Natural killer cell (primary cell): ENCODE measurements at regions not wholly inside any gene's neighbourhood (a gene's known extent, or its start where the extent isn't known, plus 50 kb on each side); places are given as distances from the start of the nearest gene placed in this dataset.
"Not testable (repeated sequence)": the region's sequence is repeated elsewhere in the genome, so short reads cannot be mapped to it uniquely, and the experiment has no call there.

ENCODE experiments used
- ATAC-seq, 3 donors: fragments of 150-1000 bp in 2 of 3; fragments of 200-7000 bp in 1 of 3; cut with Tn5 transposase; 1 replicate in 1 of 3; 2 replicates in 2 of 3; pipeline ENCODE4 v1.10.0; 2021; ENCODE audit warnings: mild to moderate bottlenecking in 2 of 3, moderate library complexity in 2 of 3
- DNase-seq, 2 donors: peaks; one replicate each; pipeline versions ENCODE4 v3.0.0 to v3.0.0-alpha.2; 2013 to 2021; ENCODE audit warnings: mixed read lengths in 1 of 2
- H3K27ac ChIP-seq: one replicate; pipeline ENCODE4 v1.5.1; 2013; ENCODE audit warnings: mild to moderate bottlenecking, low read length
- H3K27me3 ChIP-seq: one replicate; pipeline ENCODE4 v1.6.1; 2013; ENCODE audit warnings: low read length; ENCODE audit not compliant: control insufficient read depth, insufficient read depth
- H3K36me3 ChIP-seq: one replicate; pipeline ENCODE4 v1.6.1; 2013; ENCODE audit warnings: low read length; ENCODE audit not compliant: control insufficient read depth, insufficient read depth
- H3K4me1 ChIP-seq: one replicate; pipeline ENCODE4 v1.6.1; 2013; ENCODE audit warnings: low read length; ENCODE audit not compliant: control insufficient read depth, insufficient read depth
- H3K4me3 ChIP-seq: one replicate; pipeline ENCODE4 v1.5.1; 2013; ENCODE audit warnings: low read length
- H3K9me3 ChIP-seq: one replicate; pipeline ENCODE4 v1.6.1; 2013; ENCODE audit warnings: low read length; ENCODE audit not compliant: control insufficient read depth, insufficient read depth
- H3K27ac Mint-ChIP-seq, 2 donors: one replicate each; pipeline ENCODE4 v1.8.0; 2022; ENCODE audit warnings: mild to moderate bottlenecking in 2 of 2, mixed read lengths in 2 of 2, moderate library complexity in 1 of 2
- H3K27me3 Mint-ChIP-seq, 2 donors: one replicate each; pipeline ENCODE4 v1.8.0; 2022; ENCODE audit warnings: low read depth in 2 of 2, mixed read lengths in 2 of 2
- H3K36me3 Mint-ChIP-seq: one replicate; pipeline ENCODE4 v1.8.0; 2022; ENCODE audit warnings: mixed read lengths
- H3K4me1 Mint-ChIP-seq, 2 donors: one replicate each; pipeline ENCODE4 v1.8.0; 2022; ENCODE audit warnings: mixed read lengths in 2 of 2
- H3K4me3 Mint-ChIP-seq: one replicate; pipeline ENCODE4 v1.8.0; 2022; ENCODE audit warnings: mild to moderate bottlenecking, moderate library complexity, mixed read lengths
- H3K9me3 Mint-ChIP-seq, 2 donors: one replicate each; pipeline ENCODE4 v1.8.0; 2022; ENCODE audit warnings: mixed read lengths in 2 of 2
- CTCF ChIP-seq: fragments of 200-600 bp; IDR thresholded peaks from one replicate; pipeline ENCODE4 v1.8.0; 2022; ENCODE audit warnings: antibody characterized with exemption
- WGBS: methylation state at CpG from one replicate; pipeline ENCODE4 v1.1.7; 2013; ENCODE audit warnings: missing lambda C conversion rate; ENCODE audit not compliant: insufficient coverage; 5-methylcytosine and 5-hydroxymethylcytosine counted together
- intact Hi-C: fragments of 100-400 bp; cut with micrococcal nuclease; formaldehyde crosslinking; loops from one replicate; pipeline ENCODE4 v1.14.2; 2022

GRCh38 chr9:103601287-103601686, 492.8 kb upstream of the SMC2 start:
- H3K4me1 Mint-ChIP-seq = no peaks in the 10 kb centered on the region
- intact Hi-C loops = no loop called here
- WGBS = 83% methylated on average over 1 of the region's 1 CpG

GRCh38 chr9:103611950-103612349, 482.2 kb upstream of the SMC2 start:
- intact Hi-C loops, H3K27ac ChIP-seq, H3K4me3 ChIP-seq, H3K4me1 Mint-ChIP-seq, H3K9me3 ChIP-seq, H3K36me3 Mint-ChIP-seq, H3K36me3 ChIP-seq, H3K4me1 ChIP-seq, H3K4me3 Mint-ChIP-seq, ATAC-seq, H3K27me3 ChIP-seq, H3K27ac Mint-ChIP-seq, DNase-seq, H3K27me3 Mint-ChIP-seq: not testable (repeated sequence)
- peaks cover 7 to 15% of the 10 kb centered on the region in 2 donors for H3K9me3 Mint-ChIP-seq
- WGBS = 93% methylated on average over 14 of the region's 14 CpGs

More at GRCh38 chr9:103601287-103601686, 492.8 kb upstream of the SMC2 start:
- Histone ChIP-seq H3K4me3 (no peak overlapping the region), H3K27me3 (no peaks in the 10 kb centered on the region), H3K36me3 (no peaks in the 10 kb centered on the region), H3K9me3 (peaks cover 4% of the 10 kb centered on the region), H3K4me1 (no peaks in the 10 kb centered on the region), H3K27ac (no peak overlapping the region)
- no peak overlapping the region for H3K4me3 Mint-ChIP-seq
- ATAC-seq (no peak), DNase-seq (no peak)
- TF ChIP-seq CTCF = no peak
- H3K27me3 Mint-ChIP-seq = no peaks in the 10 kb centered on the region
- H3K36me3 Mint-ChIP-seq = no peaks in the 10 kb centered on the region
- H3K27ac Mint-ChIP-seq = no peak overlapping the region
- peaks cover 8 to 19% of the 10 kb centered on the region in 2 donors for H3K9me3 Mint-ChIP-seq

- H3K9me3 Mint-ChIP-seq = peaks cover 5 to 15% of the 10 kb centered on the region in 2 donors
- no peaks in the 10 kb centered on the region for H3K36me3 ChIP-seq
- ATAC-seq = no peak
- peaks cover 5% of the 10 kb centered on the region for H3K9me3 ChIP-seq
- no peaks in the 10 kb centered on the region for H3K27me3 Mint-ChIP-seq
- no peak overlapping the region for H3K27ac ChIP-seq
- H3K4me1 Mint-ChIP-seq = no peaks in the 10 kb centered on the region
- no peak for DNase-seq
- WGBS = 77% methylated on average over 5 of the region's 5 CpGs
- no peaks in the 10 kb centered on the region for H3K36me3 Mint-ChIP-seq
- H3K4me3 Mint-ChIP-seq = no peak overlapping the region
- H3K27ac Mint-ChIP-seq = no peak overlapping the region
- intact Hi-C loops = no loop called here
- no peaks in the 10 kb centered on the region for H3K27me3 ChIP-seq
- TF ChIP-seq CTCF = no peak
- no peak overlapping the region for H3K4me3 ChIP-seq
- no peaks in the 10 kb centered on the region for H3K4me1 ChIP-seq
These were observed 478.1 kb upstream of the SMC2 start for GRCh38 chr9:103615994-103616393.

GRCh38 chr9:103617046-103617445, 477.1 kb upstream of the SMC2 start:
- intact Hi-C loops = no loop called here

More at GRCh38 chr9:103617046-103617445, 477.1 kb upstream of the SMC2 start:
- no peaks in the 10 kb centered on the region for H3K4me1 Mint-ChIP-seq
- Histone ChIP-seq H3K27ac (no peak overlapping the region), H3K4me1 (no peaks in the 10 kb centered on the region), H3K27me3 (no peaks in the 10 kb centered on the region), H3K36me3 (no peaks in the 10 kb centered on the region), H3K9me3 (peaks cover 5% of the 10 kb centered on the region), H3K4me3 (no peak overlapping the region)
- no peak for TF ChIP-seq CTCF
- no peaks in the 10 kb centered on the region for H3K27me3 Mint-ChIP-seq
- peaks cover 5 to 18% of the 10 kb centered on the region in 2 donors for H3K9me3 Mint-ChIP-seq
- no CpG with 5 or more reads among the region's 1 CpG for WGBS
- no peaks in the 10 kb centered on the region for H3K36me3 Mint-ChIP-seq
- DNase-seq (no peak), ATAC-seq (no peak)
- H3K4me3 Mint-ChIP-seq = no peak overlapping the region
- no peak overlapping the region for H3K27ac Mint-ChIP-seq
